K562 (cell line): ENCODE measurements at regions not wholly inside any gene's neighbourhood (a gene's known extent, or its start where the extent isn't known, plus 50 kb on each side); places are given as distances from the start of the nearest gene placed in this dataset.

Source experiments
- ATAC-seq: fragments of 200-7000 bp; cut with Tn5 transposase; 3 replicates; pipeline ENCODE4 v1.9.1; 2020; ENCODE audit warnings: moderate library complexity
- BruUV-seq: library from RNA; stranded (reverse); fragments of 400-500 nt; replicated peaks from 2 replicates; lab custom pipeline; 2021; lab: Mats Ljungman, UMichigan
- CTCF ChIA-PET: fragments of 300-600 bp; formaldehyde crosslinking; extraction: SDS; loops from one replicate; lab custom pipeline; 2021; ENCODE audit warnings: low intra/inter-chr PET ratio; lab: Yijun Ruan, JAX
- POLR2A ChIA-PET: fragments of 300-600, 350-650 bp; sonication (Branson Sonifier 250); formaldehyde crosslinking; extraction: SDS; loops from one replicate; lab custom pipeline; 2021; ENCODE audit warnings: antibody characterized with exemption, inconsistent platforms; lab: Yijun Ruan, JAX
- DNase-seq, 4 experiments: peaks; one replicate each; pipeline versions ENCODE4 v3.0.0 to v3.0.0-alpha.2; 2011 to 2018; ENCODE audit warnings: low spot score in 3 of 4, mixed read lengths in 3 of 4; ENCODE audit errors: extremely low read depth in 1 of 4
- FAIRE-seq: peaks from 2 replicates; lab custom pipeline; 2011; peaks lifted over from hg19 to GRCh38; lab: Jason Lieb, UNC
- H2AFZ ChIP-seq: 2 replicates; pipeline ENCODE4 v1.6.0; 2011; ENCODE audit warnings: low read depth, low read length, control low read depth, inconsistent platforms
- H3K27ac ChIP-seq: fragments of 200-600 bp; 3 replicates; pipeline ENCODE4 v1.8.0; 2011; ENCODE audit warnings: low read depth, mild to moderate bottlenecking, control low read depth, inconsistent platforms, low read length, moderate library complexity, mixed read lengths; ENCODE audit errors: extremely low read depth
- H3K27me3 ChIP-seq, 2 experiments: fragments of 300-600 bp in 1 of 2; 2 replicates in 1 of 2; 3 replicates in 1 of 2; pipeline versions ENCODE4 v1.6.0 to v1.8.0; 2011; ENCODE audit warnings: inconsistent platforms in 2 of 2, low read length in 2 of 2, mild to moderate bottlenecking in 1 of 2, mixed read lengths in 1 of 2, moderate library complexity in 1 of 2; ENCODE audit not compliant: control insufficient read depth in 2 of 2, insufficient read depth in 2 of 2
- H3K36me3 ChIP-seq: fragments of 300-600 bp; 3 replicates; pipeline ENCODE4 v1.8.0; 2011; ENCODE audit warnings: mild to moderate bottlenecking, low read length, inconsistent platforms; ENCODE audit not compliant: control insufficient read depth, insufficient read depth
- H3K4me1 ChIP-seq, 2 experiments: fragments of 200-600 bp in 1 of 2; replicated peaks in 1 of 2; 2 replicates in 1 of 2; 3 replicates in 1 of 2; pipeline versions ENCODE4 v1.5.1 to v1.8.0; 2011; ENCODE audit warnings: inconsistent platforms in 2 of 2, low read length in 2 of 2, mild to moderate bottlenecking in 1 of 2, mixed read lengths in 1 of 2, moderate library complexity in 1 of 2; ENCODE audit not compliant: control insufficient read depth in 2 of 2, insufficient read depth in 2 of 2
- H3K4me2 ChIP-seq: 2 replicates; pipeline ENCODE4 v1.6.1; 2011; ENCODE audit warnings: low read length, control low read depth, inconsistent platforms, mixed read lengths; ENCODE audit not compliant: insufficient read depth
- H3K4me3 ChIP-seq: fragments of 200-600 bp; sonication (generic), shearing (Covaris generic); 2 replicates; pipeline ENCODE4 v1.5.1; 2016; ENCODE audit warnings: control low read depth, inconsistent platforms
- H3K79me2 ChIP-seq: fragments of 200-600 bp; 3 replicates; pipeline ENCODE4 v1.8.0; 2011; ENCODE audit warnings: low read length, inconsistent platforms; ENCODE audit not compliant: control insufficient read depth, insufficient read depth
- H3K9ac ChIP-seq, 2 experiments: 2 replicates each; pipeline versions ENCODE4 v1.6.0 to v1.6.1; 2011; ENCODE audit warnings: low read depth in 2 of 2, low read length in 2 of 2, control low read depth in 1 of 2, inconsistent platforms in 1 of 2, mild to moderate bottlenecking in 1 of 2, mixed read lengths in 1 of 2; ENCODE audit not compliant: insufficient read depth in 1 of 2
- H3K9me1 ChIP-seq: one replicate; pipeline ENCODE4 v1.6.0; 2011; ENCODE audit warnings: inconsistent platforms, mild to moderate bottlenecking, low read length, moderate library complexity; ENCODE audit not compliant: control insufficient read depth, insufficient read depth
- H3K9me3 ChIP-seq: replicated peaks from 2 replicates; pipeline ENCODE4 v1.5.1; 2011; ENCODE audit warnings: low read depth, low read length, inconsistent platforms; ENCODE audit not compliant: control insufficient read depth, insufficient read depth
- H4K20me1 ChIP-seq: replicated peaks from 2 replicates; pipeline ENCODE4 v1.6.1; 2011; ENCODE audit warnings: low read length, inconsistent platforms, mixed read lengths; ENCODE audit not compliant: control insufficient read depth, insufficient read depth
- CHCHD3 ChIP-seq: fragments of 250-450 bp; sonication (Bioruptor Pico); IDR thresholded peaks from 2 replicates; pipeline ENCODE4 v2.1.2; 2022; ENCODE audit warnings: mild to moderate bottlenecking
- DNMT1 ChIP-seq: fragments of 450-650 bp; IDR thresholded peaks from 2 replicates; pipeline ENCODE4 v1.6.1; 2016; ENCODE audit warnings: antibody characterized with exemption, mild to moderate bottlenecking
- GATAD2B ChIP-seq: fragments of 450-650 bp; IDR thresholded peaks from 2 replicates; pipeline ENCODE4 v1.6.1; 2017; ENCODE audit warnings: mild to moderate bottlenecking, borderline replicate concordance
- GTF2E2 ChIP-seq: fragments of 200-800 bp; sonication (Bioruptor generic); IDR thresholded peaks from 2 replicates; pipeline ENCODE4 v1.6.1; 2016; ENCODE audit warnings: missing genetic modification characterization, missing compliant biosample characterization
- HDAC6 ChIP-seq: IDR thresholded peaks from 2 replicates; pipeline ENCODE4 v1.6.1; 2012; ENCODE audit warnings: low read depth, mild to moderate bottlenecking, control low read depth, inconsistent platforms, low read length, moderate library complexity
- MTF1 ChIP-seq: fragments of 250-450 bp; sonication (Bioruptor Pico); IDR thresholded peaks from 2 replicates; pipeline ENCODE4 v1.9.0; 2021; ENCODE audit warnings: moderate library complexity, mild to moderate bottlenecking, inconsistent platforms, borderline replicate concordance
- NELFE ChIP-seq: IDR thresholded peaks from 2 replicates; pipeline ENCODE4 v1.6.1; 2011; ENCODE audit warnings: mild to moderate bottlenecking; ENCODE audit not compliant: insufficient read depth, insufficient read length
- POLR3G ChIP-seq: IDR thresholded peaks from 2 replicates; pipeline ENCODE4 v1.6.1; 2011; ENCODE audit not compliant: insufficient read length, insufficient replicate concordance; ENCODE audit errors: extremely low read depth
- SREBF1 ChIP-seq: fragments of 150-350 bp; IDR thresholded peaks from 2 replicates; pipeline ENCODE4 v1.6.1; 2014; ENCODE audit warnings: antibody characterized with exemption, low read depth, low read length, borderline replicate concordance
- TEAD1 ChIP-seq, 2 experiments: fragments of 450-650 bp in 1 of 2; sonication (generic) in 1 of 2; formaldehyde crosslinking; IDR thresholded peaks; 2 replicates each; pipeline versions ENCODE4 v1.4.0 to v1.8.0; 2020 to 2022; ENCODE audit warnings: mild to moderate bottlenecking in 2 of 2, missing genetic modification reagents in 1 of 2
- TGIF2 ChIP-seq: sonication (generic); formaldehyde crosslinking; IDR thresholded peaks from 2 replicates; pipeline ENCODE4 v1.8.1; 2022; ENCODE audit warnings: mild to moderate bottlenecking, missing genetic modification reagents, moderate library complexity
- ZNF124 ChIP-seq: sonication (generic); formaldehyde crosslinking; IDR thresholded peaks from 2 replicates; pipeline ENCODE4 v1.8.1; 2022; ENCODE audit warnings: missing genetic modification reagents
- ZNF133 ChIP-seq: fragments of 250-450 bp; sonication (Bioruptor Pico); IDR thresholded peaks from 2 replicates; pipeline ENCODE4 v1.4.0; 2020; ENCODE audit warnings: mild to moderate bottlenecking
- ZNF140 ChIP-seq: fragments of 250-450 bp; sonication (Bioruptor Pico); IDR thresholded peaks from 2 replicates; pipeline ENCODE4 v1.8.0; 2021; ENCODE audit warnings: moderate library complexity, mild to moderate bottlenecking, inconsistent platforms
- ZNF589 ChIP-seq: fragments of 200-800 bp; sonication (Bioruptor generic); IDR thresholded peaks from 2 replicates; pipeline ENCODE4 v1.6.1; 2016; ENCODE audit warnings: low read depth, missing genetic modification characterization, missing compliant biosample characterization
- ZSCAN32 ChIP-seq: fragments of 450-650 bp; formaldehyde crosslinking; IDR thresholded peaks from 2 replicates; pipeline ENCODE4 v1.4.0; 2020; ENCODE audit warnings: mild to moderate bottlenecking, moderate library complexity
- WGBS: fragments of 100-300 bp; shearing (Covaris generic); methylation state at CpG from one replicate; pipeline ENCODE4 v1.1.6; 2016; ENCODE audit warnings: low coverage, mixed read lengths; ENCODE audit not compliant: insufficient coverage; ENCODE audit errors: missing lambda C conversion rate; 5-methylcytosine and 5-hydroxymethylcytosine counted together
- in situ Hi-C: fragments of 300-500 bp; cut with MboI; formaldehyde crosslinking; loops from 4 replicates; pipeline ENCODE4 v1.15.0; 2018; ENCODE audit warnings: inconsistent platforms, mixed read lengths
- intact Hi-C: fragments of 100-400 bp; cut with micrococcal nuclease; formaldehyde crosslinking; loops from 2 replicates; pipeline ENCODE4 v1.14.2; 2022
- TF ChIP-seq, protein P1 (sequence below): sonication (generic); formaldehyde crosslinking; IDR thresholded peaks from 2 replicates; pipeline ENCODE4 v1.8.0; 2022; ENCODE audit warnings: mild to moderate bottlenecking, missing genetic modification reagents
- TF ChIP-seq, protein P2 (sequence below): fragments of 250-450 bp; sonication (Bioruptor Pico); IDR thresholded peaks from 2 replicates; pipeline ENCODE4 v1.8.0; 2022; ENCODE audit warnings: inconsistent platforms
- TF ChIP-seq, protein P3 (sequence below): sonication (generic); formaldehyde crosslinking; IDR thresholded peaks from 2 replicates; pipeline ENCODE4 v1.4.0; 2020; ENCODE audit warnings: mild to moderate bottlenecking, missing genetic modification reagents

DNA sequence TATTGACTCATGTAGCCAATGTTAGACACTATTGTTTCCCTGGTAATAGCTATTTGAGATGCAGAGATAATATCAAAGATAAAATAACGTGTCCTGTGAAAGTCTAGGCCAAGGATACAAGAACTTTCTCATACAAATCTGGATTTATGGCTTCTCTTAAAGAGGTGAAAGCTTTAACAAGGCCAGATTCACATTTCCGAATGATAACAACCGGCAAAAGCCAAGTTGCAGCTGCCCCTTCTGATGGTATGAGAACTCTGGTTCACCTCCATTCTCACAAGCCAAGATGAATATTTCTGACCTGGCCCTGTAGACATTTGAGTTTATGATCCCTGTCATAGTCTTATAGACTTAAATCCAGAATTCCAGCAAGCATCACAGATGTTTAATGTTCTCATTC, 230.4 kb upstream of the ZC3H12C start:
- no peaks in the 10 kb centered on the region; a peak in 1 of 5 replicates for H3K4me1 ChIP-seq
- H3K79me2 ChIP-seq = no peaks in the 10 kb centered on the region
- H4K20me1 ChIP-seq = no peaks in the 10 kb centered on the region
- BruUV-seq = no TSS peak
- ATAC-seq (no peak), FAIRE-seq (no peak), DNase-seq (no peak)
- 45% methylated on average over 3 of the region's 3 CpGs for WGBS
- in situ Hi-C loops (no loop called here), intact Hi-C loops (no loop called here)
- H3K36me3 ChIP-seq = no peaks in the 10 kb centered on the region
- no peak overlapping the region for H3K4me2 ChIP-seq
- TF ChIP-seq HDAC6 (no peak), DNMT1 (no peak), TEAD1 (CRISPR knock-in tag; IDR thresholded peaks at IDR 0.05) (no peak), ZNF124 (no peak), ZSCAN32 (no peak), ZNF133 (CRISPR knock-in tag) (no peak), GTF2E2 (no peak), SREBF1 (no peak), CHCHD3 (CRISPR knock-in tag) (no peak), TGIF2 (CRISPR knock-in tag) (no peak), MTF1 (no peak), POLR3G (no peak), ZNF140 (no peak), NELFE (no peak), ZNF589 (CRISPR knock-in tag) (no peak), GATAD2B (no peak)
- TF ChIP-seq, protein P1, sequence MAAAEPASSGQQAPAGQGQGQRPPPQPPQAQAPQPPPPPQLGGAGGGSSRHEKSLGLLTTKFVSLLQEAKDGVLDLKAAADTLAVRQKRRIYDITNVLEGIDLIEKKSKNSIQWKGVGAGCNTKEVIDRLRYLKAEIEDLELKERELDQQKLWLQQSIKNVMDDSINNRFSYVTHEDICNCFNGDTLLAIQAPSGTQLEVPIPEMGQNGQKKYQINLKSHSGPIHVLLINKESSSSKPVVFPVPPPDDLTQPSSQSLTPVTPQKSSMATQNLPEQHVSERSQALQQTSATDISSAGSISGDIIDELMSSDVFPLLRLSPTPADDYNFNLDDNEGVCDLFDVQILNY (CRISPR knock-in tag) = no peak
- TF ChIP-seq, protein P2, sequence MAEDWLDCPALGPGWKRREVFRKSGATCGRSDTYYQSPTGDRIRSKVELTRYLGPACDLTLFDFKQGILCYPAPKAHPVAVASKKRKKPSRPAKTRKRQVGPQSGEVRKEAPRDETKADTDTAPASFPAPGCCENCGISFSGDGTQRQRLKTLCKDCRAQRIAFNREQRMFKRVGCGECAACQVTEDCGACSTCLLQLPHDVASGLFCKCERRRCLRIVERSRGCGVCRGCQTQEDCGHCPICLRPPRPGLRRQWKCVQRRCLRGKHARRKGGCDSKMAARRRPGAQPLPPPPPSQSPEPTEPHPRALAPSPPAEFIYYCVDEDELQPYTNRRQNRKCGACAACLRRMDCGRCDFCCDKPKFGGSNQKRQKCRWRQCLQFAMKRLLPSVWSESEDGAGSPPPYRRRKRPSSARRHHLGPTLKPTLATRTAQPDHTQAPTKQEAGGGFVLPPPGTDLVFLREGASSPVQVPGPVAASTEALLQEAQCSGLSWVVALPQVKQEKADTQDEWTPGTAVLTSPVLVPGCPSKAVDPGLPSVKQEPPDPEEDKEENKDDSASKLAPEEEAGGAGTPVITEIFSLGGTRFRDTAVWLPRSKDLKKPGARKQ (CRISPR knock-in tag) = no peak
- TF ChIP-seq, protein P3, sequence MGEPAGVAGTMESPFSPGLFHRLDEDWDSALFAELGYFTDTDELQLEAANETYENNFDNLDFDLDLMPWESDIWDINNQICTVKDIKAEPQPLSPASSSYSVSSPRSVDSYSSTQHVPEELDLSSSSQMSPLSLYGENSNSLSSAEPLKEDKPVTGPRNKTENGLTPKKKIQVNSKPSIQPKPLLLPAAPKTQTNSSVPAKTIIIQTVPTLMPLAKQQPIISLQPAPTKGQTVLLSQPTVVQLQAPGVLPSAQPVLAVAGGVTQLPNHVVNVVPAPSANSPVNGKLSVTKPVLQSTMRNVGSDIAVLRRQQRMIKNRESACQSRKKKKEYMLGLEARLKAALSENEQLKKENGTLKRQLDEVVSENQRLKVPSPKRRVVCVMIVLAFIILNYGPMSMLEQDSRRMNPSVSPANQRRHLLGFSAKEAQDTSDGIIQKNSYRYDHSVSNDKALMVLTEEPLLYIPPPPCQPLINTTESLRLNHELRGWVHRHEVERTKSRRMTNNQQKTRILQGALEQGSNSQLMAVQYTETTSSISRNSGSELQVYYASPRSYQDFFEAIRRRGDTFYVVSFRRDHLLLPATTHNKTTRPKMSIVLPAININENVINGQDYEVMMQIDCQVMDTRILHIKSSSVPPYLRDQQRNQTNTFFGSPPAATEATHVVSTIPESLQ = no peak
- no peak overlapping the region for H3K4me3 ChIP-seq
- ChIA-PET CTCF (no interaction called here), POLR2A (no interaction called here)
- H3K9ac ChIP-seq = no peak overlapping the region
- no peaks in the 10 kb centered on the region for H3K9me1 ChIP-seq
- H3K27ac ChIP-seq = no peak overlapping the region
- no peaks in the 10 kb centered on the region for H3K27me3 ChIP-seq
- H3K9me3 ChIP-seq = no peaks in the 10 kb centered on the region
- H2AFZ ChIP-seq = no peak overlapping the region
